ENCODE measurements at regions not wholly inside any gene's neighbourhood (a gene's known extent, or its start where the extent isn't known, plus 50 kb on each side); places are given as distances from the start of the nearest gene placed in this dataset.

- no peak for TF ChIP-seq POLR2A (IDR thresholded peaks at IDR 0.05)
- TF ChIP-seq, protein P1, sequence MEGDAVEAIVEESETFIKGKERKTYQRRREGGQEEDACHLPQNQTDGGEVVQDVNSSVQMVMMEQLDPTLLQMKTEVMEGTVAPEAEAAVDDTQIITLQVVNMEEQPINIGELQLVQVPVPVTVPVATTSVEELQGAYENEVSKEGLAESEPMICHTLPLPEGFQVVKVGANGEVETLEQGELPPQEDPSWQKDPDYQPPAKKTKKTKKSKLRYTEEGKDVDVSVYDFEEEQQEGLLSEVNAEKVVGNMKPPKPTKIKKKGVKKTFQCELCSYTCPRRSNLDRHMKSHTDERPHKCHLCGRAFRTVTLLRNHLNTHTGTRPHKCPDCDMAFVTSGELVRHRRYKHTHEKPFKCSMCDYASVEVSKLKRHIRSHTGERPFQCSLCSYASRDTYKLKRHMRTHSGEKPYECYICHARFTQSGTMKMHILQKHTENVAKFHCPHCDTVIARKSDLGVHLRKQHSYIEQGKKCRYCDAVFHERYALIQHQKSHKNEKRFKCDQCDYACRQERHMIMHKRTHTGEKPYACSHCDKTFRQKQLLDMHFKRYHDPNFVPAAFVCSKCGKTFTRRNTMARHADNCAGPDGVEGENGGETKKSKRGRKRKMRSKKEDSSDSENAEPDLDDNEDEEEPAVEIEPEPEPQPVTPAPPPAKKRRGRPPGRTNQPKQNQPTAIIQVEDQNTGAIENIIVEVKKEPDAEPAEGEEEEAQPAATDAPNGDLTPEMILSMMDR (IDR thresholded peaks at IDR 0.05) = no peak
Observed at GRCh38 chr1:244173769-244174168, 122.7 kb downstream of the ZBTB18 start.

Measured in vagina (tissue), 2 donors.